ENCODE measurements at regions not wholly inside any gene's neighbourhood (a gene's known extent, or its start where the extent isn't known, plus 50 kb on each side); places are given as distances from the start of the nearest gene placed in this dataset.

- no peak for DNase-seq (ENCODE audit: low spot score)
Measured at GRCh38 chr4:180812783-180813182, 1430.4 kb upstream of the TENM3 start.

- DNase-seq (ENCODE audit: low spot score), result no peak
Measured at GRCh38 chr4:180814875-180815417, 1428.3 kb upstream of the TENM3 start.

GRCh38 chr4:180817529-180817928 lies 1425.7 kb upstream of the TENM3 start:
- DNase-seq (ENCODE audit: low spot score), result no peak

- DNase-seq (ENCODE audit: low spot score), result no peak
Measured at GRCh38 chr4:180823108-180823507, 1420.1 kb upstream of the TENM3 start.

DNA sequence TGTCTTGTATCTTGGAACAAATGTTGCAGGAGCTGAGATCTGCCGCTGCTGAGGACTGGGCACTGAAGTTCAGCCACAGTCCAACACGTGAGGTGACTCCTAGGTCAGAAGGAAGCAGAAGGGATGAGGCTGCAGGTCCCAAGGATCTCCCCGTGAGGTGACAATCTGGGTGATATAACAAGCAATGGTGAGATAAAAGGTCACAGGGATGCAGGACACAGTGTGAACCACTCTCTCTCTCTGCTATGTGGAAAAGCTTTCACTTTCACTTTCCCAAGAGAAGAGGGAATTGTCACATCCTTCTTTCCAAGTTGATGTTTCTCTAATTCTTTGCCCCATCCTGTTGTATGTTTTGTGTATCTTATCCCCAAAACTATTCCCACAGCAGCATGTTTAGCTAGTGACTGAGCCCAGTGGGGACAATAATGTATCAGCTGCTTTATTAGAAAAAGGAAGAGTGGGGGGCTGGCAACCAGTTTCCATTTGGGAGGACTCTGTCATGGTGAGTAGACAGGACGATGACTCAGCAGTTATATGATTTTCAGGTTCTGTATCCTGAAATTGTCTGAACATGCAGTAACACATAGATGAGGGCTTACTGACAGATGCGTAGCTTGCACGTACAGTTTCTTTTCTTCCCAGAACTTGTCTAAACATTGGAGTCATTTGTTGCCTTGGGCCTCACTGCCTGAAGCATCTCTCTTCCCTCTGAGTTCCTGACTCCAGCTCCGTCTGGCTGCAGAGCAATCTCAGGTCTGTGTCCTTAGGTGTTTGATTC lies 1415.8 kb upstream of the TENM3 start:
- no peak for DNase-seq (ENCODE audit: low spot score)

- DNase-seq (ENCODE audit: low spot score), result peak; percentile 46
Measured at GRCh38 chr4:180828455-180829018, 1414.7 kb upstream of the TENM3 start.

- peak; percentile 72 for DNase-seq (ENCODE audit: low spot score)
Measured at GRCh38 chr4:180832073-180832472, 1411.1 kb upstream of the TENM3 start.

DNA sequence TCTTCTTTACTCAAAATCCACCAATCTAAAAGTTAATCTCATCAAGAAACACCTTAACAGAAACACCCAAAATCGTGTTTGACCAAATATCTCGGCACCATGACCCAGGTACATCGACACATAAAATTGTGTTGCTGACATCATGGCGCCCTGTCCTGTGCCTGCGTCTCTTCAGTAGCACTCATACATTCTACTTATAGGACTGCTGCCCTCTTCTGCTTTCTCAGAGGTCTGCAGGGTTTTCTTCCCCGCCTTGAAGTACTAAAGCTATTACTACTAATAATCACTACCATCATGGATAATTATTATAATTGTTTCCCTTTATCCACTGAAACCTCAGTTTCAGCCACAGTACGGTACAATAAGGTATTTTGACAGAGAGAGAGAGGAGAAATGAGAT lies 1403.1 kb upstream of the TENM3 start:
- no peak for DNase-seq (ENCODE audit: low spot score)

DNA sequence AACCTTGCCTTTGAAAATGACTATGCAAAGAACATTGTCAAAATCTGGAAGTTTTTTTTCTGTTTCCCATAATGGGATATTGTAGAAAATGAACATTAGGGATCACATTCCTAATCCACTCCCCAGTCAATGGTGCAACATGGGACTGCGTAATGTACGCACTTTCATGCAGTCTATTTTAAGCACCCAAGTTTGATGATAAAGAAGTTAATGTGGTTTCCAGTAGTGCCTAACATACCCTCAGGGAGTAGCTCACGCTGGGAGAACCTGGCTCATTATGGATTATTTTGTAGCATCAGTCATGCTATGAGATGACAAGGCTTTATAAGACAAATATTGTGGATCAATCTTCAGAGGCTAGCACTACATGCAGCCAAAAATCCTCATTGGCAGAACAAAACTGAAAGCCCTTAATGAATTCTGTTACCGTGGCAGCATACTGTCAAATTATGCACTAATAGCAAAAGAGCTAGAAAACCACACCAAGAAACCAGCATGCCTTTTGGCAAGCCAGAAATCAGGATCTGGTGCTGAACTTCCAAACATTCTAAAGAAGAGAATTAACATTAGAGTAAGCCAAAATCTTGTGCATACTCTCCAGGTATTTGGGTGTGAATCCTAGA lies 1392.8 kb upstream of the TENM3 start:
- no peak for DNase-seq (ENCODE audit: low spot score)

- no peak for DNase-seq (ENCODE audit: low spot score)
Measured at GRCh38 chr4:180852738-180853137, 1390.5 kb upstream of the TENM3 start.

DNA sequence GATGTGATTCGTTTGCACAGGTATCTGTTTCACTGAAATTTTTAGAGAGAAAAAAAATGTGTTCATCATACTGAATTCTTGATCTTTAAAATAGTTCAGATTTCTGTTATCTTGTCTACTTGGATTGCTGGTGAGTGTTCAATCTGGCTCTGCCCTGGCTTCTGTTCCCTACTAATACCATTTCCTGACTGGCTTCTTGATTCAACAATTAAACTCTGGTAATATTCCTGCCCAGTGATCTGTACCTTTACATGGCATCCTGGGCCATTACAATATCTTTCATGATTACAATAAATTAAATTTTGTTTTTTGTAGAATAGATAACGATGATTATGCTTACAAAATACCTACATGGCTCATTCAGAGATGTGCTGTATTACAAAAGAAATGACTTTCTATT lies 1388.0 kb upstream of the TENM3 start:
- DNase-seq (ENCODE audit: low spot score), result no peak

GRCh38 chr4:180860089-180860720 lies 1383.0 kb upstream of the TENM3 start:
- no peak for DNase-seq (ENCODE audit: low spot score)

DNA sequence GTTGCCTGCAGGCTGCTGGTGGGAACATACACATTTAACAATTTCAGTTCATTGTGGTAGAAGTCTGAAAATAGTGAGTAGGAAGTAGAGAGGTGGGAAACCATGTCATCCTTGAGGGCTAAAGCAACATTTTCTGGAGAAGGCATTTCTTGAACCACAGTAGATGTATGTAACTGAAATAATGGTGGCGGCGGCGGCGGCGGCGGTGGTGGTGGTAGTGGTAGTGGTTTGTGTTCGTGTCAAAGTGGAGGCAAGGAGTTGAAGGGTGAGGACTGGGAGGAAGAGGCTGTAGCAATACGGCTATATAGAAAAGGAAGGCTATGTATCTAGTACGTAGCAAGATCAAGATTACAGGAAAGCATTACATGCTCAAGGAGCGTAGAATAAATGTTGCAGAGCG lies 1381.6 kb upstream of the TENM3 start:
- no peak for DNase-seq (ENCODE audit: low spot score)

DNA sequence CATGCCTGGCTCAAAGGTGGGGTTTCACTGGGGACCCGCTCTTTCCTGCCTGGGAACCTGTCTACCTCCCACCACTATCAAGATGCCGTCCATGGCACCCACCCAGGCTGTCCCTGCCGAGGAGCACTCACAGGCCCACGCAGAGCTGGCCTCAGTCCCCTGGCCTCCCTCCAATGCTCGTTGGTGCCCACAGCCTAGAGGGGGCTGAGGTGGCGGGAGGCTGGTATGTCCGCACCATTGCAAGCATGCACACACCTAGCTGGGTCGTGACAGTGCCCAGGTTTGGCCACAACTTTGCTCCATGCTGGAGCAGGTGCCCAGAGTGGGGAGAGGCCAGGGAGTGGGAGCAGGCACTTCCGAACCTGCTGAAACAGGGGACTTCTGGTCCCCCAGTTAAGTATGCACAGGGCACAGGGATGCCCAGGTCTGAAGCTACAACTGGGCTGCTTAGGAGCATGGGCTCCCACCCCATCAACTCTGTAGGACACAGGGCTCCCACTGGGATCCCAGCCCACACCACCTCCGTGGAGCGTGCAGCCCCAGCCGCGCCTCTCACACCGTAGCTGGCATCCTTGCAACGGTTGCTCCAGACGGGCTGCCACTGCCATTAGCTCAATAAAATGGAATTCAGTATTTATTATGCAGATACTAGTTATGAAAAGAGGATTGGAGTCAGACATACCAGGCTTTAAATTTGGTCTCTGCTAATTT lies 1376.1 kb upstream of the TENM3 start:
- no peak for DNase-seq (ENCODE audit: low spot score)

DNA sequence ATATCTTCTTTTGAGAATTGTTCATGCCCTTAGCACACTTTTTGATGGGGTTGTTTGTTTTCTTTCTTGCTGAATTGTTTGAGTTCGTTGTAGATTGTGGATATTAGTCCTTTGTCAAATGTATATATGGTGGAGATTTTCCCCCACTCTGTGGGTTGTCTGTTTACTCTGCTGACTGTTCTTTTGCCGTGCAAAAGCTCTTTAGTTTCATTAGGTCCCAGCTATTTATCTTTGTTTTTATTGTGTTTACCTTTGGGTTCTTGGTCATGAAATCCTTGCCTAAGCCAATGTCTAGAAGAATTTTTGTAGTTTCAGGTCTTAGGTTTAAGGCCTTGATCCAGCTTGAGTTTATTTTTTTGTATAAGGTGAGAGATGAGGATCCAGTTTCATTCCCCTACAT lies 1372.6 kb upstream of the TENM3 start:
- no peak for DNase-seq (ENCODE audit: low spot score)

- DNase-seq (ENCODE audit: low spot score), result no peak
Measured at GRCh38 chr4:180898305-180898704, 1344.9 kb upstream of the TENM3 start.

GRCh38 chr4:180900781-180901180 lies 1342.4 kb upstream of the TENM3 start:
- DNase-seq (ENCODE audit: low spot score), result no peak

- DNase-seq (ENCODE audit: low spot score), result no peak
Measured at GRCh38 chr4:180909279-180909678, 1333.9 kb upstream of the TENM3 start.

- DNase-seq (ENCODE audit: low spot score), result no peak
Measured at GRCh38 chr4:180913750-180914149, 1329.5 kb upstream of the TENM3 start.

GRCh38 chr4:180923486-180923885 lies 1319.7 kb upstream of the TENM3 start:
- DNase-seq (ENCODE audit: low spot score), result no peak

DNA sequence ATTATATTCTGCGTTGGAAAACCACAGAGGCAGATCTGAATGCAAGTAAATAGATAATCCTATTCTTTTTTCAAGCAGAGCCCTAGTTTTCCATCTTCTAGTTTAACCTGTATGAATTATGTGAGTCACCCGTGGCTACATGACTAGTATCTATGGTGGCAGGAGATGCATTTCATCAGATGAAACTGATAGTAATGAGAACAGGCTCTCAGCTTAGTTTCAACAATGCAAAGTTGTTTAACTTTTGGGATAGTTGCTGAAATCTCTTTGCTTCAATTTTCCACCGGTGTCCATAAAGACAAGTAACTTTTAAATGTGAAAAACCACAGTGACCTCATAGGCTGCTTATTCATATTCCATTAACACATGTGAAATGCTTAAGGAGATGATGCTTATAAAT lies 1317.4 kb upstream of the TENM3 start:
- no peak for DNase-seq (ENCODE audit: low spot score)

GRCh38 chr4:180926277-180926676 lies 1316.9 kb upstream of the TENM3 start:
- DNase-seq (ENCODE audit: low spot score), result no peak

All from kidney capillary endothelial cell (primary cell).